ENCODE measurements at regions not wholly inside any gene's neighbourhood (a gene's known extent, or its start where the extent isn't known, plus 50 kb on each side); places are given as distances from the start of the nearest gene placed in this dataset.
"Not testable (repeated sequence)": the region's sequence is repeated elsewhere in the genome, so short reads cannot be mapped to it uniquely, and the experiment has no call there.

DNA sequence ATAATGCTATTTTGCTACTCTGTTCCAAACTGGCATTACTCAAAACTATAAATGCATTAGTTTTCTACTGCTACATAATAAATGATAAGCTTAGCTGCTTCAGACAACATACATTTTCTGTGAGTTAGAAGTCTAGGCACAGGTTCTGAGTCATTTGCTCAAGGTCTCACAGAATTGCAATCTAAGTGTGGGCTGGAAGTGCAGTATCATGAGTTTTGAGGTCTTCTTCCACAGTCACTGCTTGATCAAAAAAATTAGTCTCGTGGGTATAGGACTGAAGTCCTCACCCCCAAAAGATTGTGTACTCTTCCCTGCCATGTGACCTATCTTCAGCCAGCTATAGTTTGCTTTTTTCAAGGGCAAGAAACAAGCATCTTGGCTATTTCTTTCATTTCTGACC is 676.9 kb downstream of the ADCYAP1 start:
- DNase-seq, result no peak

DNA sequence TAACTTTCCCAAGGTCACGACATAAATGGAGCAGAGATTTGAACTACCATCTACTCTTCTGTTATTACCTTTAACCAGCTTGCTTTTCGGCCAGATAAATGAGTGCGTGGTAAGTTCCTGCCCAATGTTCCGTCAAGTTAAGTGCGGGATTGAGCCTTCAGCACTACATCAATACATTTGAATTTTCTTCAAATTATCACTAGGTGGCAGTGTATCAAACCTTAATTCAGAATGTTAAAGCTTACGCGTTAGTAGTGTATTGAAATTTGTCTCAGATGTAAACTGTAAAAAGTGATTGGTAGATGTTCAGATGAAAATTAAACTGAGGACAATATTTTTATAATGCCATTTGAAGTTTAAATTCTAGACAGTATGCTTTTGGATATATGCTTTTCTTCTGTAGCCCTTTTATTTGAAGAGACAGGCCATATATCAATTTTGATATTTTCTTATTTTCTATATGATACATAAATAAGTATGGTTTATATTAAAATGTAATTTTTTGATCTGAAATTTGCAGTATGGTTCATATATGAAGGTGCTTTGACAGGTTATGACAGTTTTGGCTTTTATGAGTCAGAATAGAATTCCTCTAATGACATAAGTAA is 681.3 kb downstream of the ADCYAP1 start:
- no peak for DNase-seq

DNA sequence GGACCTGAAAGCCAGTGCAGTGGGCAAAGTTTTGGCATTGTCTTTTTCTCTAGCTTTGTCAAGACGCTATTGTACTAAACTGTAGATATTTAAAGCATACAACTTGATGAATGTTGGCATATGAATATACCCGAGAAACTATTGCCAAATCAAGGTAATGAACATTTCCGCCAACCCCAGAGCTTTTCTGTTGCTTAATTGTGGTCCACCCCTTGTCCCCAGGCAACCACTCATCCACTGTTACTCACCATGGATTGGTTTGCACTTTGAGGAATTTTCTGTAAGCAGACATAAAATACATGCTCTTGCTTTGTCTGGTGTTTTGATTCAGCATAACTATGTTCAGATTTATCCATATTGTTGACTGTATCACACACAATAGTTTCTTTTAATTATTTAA is 688.4 kb downstream of the ADCYAP1 start:
- no peak for DNase-seq

DNA sequence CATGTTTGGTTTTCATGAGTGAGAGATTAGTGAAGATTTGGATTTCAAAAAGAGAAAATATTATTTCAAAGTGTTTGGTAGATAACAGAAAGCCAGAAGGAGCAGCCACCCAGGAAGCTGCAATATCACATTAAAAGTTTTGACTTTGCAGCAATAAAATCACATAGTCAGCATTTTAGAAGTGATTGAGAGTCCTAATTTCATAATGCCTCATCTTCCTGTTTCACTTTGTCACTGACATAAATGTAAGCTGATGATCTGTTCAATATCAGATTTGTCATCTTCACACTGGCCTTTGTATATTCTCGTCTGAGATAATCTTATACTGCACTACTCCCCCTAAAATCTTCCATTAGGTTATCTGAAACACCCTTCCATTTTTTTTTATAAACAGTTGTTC is 690.5 kb downstream of the ADCYAP1 start:
- no peak for DNase-seq

DNA sequence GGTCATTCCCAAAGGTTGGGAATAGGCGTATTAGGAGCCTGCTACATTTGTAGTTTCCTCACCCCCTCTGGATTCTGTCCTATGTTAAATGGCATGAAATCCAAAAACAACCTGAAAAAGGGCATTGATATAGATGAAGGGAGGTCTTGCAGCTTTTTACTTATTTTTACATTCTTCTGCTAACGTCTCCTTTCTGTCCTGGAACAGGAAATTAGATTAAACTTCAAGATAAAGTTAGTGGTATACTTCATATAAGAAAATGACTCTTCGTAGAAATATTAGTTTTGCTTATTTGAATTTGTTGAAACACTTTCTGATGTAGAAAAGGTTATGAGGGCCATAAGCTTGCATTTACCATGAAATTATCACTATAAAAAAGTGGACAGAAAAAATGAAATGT is 694.5 kb downstream of the ADCYAP1 start:
- DNase-seq, result no peak

DNA sequence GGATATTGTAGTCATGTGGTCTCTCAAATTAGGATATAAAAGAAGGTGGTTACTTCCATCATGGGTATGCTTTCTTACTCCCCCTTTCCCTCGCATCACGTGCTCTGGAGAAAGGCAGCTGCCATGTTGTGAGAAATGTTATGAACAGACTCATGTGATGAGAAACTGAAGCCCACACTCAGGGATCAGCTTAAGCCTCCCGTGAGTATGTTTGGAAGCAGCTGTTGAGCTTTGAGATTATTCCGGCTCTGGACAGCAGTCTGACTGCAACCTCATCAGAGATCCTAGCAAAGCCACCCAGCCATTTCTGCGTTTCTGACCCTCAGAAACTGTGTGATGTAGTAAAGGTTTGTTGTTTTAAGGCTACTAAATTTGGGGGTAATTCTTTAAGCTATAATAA is 700.1 kb downstream of the ADCYAP1 start:
- DNase-seq, result no peak

DNA sequence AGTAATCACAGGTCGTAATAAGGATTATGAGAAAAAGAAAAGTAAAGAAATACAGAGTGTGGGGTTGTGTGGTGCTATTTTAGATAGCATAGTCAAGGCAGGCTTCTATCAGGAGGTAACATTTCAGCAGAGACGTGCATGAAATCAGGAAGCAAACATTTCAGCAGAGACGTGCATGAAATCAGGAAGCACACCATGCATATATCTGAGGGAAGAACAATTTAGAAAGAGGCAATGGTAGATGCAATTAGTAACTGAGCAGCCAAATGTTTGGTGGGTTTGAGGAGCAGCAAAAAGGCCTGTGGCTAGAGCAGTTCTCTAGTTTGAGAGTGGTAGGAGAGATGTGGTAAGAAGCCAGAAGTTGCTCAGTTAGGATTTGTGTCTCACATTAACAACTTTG is 713.7 kb downstream of the ADCYAP1 start:
- DNase-seq, result no peak

DNA sequence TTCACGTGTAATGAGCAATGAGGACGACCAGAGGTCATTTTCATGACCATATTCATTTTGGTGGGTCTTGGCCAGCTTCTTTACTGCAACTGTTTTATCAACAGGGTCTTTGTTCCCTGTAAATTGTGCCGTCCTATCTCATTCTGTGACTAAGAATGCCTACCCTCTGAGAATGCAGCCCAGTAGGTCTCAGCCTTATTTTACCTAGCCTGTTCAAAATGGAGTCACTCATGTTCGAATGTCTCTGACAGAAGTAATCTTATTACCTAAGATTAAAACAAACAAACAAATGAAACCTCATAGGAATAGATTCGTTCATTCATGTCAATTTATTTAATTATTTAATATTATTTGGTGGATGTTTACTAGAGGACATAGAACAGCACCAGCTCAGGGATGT is 714.8 kb downstream of the ADCYAP1 start:
- no peak for DNase-seq

DNA sequence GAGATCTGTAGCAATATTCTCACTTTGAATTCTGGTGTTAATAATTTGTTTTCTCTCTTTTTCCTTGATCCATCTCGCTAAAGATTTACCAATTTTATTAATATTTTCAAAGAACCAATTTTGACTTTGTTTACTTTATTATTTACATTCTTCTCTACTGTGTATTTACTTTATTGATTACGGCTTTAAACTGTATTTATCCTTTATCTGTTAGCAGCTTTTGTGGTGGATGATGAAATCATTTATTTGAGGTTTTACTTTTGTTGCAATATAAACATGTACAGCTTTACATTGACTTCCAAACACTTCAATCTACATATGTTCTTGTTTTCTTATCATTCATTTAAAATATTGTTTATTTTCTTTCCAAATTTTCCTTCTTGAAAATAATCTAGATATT is 719.9 kb downstream of the ADCYAP1 start:
- DNase-seq, result no peak

DNA sequence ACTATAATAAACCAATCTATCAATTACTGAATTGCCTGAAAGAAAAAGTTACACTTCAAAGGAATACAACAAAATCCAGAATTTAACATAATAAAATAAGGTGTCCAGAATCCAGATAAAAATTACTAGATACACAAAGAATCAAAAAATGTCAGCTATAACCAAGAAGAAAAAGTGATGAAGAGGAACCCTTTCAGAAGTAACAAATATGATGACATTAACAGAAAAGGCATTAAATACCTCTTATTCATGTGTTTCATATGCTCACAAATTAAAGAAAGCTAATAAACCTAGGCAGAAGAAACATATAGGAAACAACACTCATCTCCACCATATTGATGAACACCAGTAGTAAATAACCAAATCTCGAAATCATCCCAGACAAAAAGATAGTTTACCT is 722.8 kb downstream of the ADCYAP1 start:
- no peak for DNase-seq

DNA sequence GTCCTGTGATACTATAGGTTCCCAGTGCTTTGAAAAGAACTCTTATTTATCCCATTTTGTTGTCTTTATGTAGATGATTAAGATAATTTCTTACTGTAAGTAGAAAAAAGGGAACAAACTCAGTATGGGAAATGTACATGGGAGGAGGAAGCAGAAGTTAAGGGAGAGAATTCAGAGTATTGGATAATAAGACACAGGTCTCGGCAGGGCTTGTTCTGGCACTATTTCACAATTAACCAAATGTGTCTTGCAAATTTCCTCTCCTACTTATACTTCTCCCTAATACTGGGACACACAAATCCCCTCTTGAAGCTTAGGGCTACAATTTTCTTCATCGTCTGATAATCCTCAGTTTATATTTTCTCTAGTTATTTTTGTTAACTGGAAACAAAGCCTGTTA is 744.0 kb downstream of the ADCYAP1 start:
- no peak for DNase-seq

DNA sequence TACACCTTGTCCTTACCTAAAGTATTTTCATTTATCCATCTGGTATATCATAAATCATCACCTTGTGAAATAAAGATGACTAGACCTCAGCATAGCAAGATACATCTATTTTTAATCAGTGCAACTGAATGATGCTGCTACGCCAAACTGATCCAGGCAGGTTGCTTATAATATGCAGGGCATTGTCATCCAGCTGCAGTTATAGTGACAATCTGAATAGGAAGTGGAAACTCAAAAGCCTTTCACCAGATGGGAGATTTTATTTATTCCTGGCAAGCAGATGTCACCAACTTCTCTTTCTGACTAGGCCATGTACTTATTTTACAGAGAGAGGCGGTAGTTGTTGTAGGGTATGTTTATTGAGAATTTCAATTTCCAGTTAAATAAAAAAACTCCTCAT is 747.3 kb downstream of the ADCYAP1 start:
- no peak for DNase-seq

DNA sequence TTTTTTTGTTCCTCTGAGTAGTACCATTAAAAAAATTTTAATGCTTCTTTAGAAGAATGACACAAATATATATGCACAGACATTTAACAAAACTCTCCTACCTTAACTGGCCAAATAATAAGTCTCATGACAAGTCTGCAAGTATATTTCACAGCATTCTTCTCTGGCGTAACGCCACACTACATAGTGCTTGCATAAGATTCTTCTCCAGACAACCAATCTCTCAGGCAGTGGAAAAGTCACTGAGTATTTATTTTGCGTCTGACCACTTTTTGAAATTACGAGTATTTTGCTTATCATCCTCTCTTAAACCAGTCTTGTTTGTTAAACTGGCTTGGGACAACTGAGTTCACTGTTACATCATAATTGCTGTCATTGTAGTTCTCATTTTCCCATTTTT is 749.2 kb downstream of the ADCYAP1 start:
- no peak for DNase-seq

DNA sequence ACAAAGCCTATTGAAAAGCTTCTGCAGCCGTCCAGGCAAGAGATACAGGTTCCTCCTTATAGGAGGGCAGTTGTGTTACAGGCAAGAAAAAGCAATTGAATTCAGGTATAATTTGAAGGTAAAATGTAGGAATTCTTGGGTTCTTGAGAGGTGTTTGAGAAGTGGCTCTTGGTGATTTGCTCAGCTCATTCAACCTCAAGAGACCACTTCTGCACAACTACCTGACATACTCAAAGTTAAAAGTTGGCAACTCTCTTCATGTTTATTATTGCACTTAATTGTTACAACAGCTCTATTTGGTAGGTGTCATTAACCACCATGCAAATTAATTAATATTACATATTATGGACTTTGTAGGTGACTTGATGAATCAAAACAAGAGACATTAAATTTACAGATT is 753.2 kb downstream of the ADCYAP1 start:
- no peak for DNase-seq

DNA sequence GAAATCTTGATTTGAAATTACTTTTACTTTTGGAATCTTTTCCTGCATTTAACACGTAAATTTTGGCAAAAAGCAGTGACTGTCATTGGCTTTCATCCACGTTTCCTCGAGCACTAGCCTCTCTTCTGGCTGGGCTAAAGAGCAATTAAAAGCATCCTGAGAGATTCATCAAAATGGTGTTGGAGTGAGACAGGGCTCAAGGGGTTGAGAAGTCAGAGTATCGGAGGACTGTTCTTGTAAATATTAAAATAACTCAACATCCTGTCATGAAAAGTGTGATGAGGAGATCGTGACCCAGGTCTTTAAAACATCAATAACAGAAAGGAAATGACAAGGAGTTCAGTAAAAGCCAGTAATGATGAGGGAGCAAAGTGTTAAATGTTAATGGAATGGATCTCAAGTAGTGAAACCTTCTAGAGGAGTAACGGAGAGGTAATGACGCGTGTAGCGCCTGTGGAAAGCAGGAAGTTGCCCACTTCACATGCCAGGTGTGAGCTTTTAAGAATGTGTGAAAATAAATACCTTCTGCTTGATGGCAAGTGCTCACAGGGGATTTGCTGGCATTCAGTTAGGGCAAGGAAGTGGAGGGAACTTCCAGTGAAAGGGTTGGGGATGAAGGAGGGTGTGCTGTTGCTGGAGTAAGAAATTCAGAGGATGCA is 754.4 kb downstream of the ADCYAP1 start:
- DNase-seq, result no peak

DNA sequence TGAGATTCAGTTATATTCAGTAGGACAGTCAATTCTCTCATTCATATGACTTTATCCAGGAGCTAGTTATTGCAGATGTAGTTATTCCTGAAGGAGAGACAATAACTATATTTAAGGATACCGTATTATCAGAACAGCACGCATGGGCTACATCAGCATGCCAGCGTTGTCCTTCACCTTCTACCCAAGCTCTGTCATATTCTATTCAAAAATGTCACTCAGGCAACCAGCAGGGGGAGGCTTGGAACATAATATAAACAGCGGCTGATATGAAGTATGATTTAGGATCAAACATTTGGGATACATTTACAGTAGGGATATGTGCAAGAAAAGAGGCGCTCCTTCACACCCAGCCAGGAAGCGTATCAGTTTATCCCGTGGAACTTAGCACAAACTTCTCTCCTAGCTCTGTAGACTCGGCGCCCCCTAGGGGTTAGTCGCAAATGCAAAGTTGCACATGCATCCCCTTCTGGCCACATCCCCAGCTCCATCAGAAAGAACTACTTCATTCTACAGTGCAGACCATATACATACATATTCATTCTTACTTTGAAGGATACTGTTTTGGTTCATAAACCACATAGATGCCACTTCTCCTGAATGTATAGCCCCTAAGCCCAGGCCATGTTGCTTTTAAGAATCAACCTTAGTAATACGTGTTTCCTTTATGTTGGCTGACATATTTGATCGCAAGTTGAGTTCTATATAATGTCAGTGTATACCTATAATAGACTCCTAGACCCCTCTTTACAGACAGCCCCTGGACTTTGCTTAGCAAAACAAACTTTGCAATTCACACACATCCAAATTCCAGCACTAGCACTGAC is 759.4 kb downstream of the ADCYAP1 start:
- DNase-seq, result peak; percentile 39 to 44

DNA sequence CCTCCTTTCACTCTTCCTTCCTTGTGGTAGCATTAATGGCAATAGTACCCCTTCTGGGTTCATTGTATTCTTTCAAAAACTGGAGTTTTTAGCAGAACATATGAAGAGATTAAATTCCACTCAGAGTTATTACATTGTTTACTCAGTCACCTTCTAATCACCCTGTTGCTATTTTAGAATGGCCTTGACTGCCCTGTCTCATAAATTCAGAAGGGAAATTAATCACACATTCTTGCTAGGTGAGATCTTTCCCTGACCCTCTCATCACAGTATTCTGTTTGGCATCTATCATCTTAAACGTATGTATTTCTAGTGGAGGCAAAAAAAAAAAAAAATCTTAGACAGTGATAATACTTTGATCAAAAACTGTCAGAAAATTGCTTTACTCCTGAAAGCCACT is 760.4 kb downstream of the ADCYAP1 start:
- DNase-seq, result no peak

DNA sequence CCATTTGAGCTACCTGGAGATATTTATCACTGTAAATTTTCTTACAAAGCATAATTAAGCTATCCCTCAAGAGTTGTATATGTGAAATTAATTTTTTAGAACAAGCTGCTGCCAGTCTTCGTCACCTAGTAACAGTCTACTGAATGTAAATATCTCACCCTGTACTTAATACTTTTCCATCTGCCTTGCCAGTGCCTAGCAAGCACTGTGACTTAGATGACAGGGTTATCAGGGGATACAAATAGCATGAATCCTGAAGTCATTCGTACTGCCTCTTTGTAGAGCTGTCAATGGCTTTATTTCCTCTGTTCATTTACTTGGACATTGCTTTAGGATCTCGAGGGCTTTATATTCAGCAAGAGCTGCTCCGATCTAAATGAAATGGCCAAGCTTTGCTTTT is 763.6 kb downstream of the ADCYAP1 start:
- no peak for DNase-seq

DNA sequence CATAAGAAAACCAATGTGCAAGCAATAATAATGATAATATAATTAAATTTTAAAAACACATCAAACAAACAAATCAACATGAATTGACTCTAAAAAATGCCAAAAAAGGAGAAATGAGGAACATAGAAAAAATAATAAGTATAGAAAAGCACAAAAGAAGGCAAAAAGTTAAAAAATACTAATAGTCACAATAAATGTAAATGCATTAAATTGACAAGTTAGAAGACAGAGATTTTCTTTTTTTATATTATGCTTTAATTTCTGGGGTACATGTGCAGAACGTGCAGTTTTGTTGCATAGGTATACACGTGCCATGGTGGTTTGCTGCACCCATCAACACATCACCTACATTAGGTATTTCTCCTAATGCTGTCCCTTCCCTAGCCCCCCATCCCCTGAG is 767.0 kb downstream of the ADCYAP1 start:
- not testable (repeated sequence) for DNase-seq

DNA sequence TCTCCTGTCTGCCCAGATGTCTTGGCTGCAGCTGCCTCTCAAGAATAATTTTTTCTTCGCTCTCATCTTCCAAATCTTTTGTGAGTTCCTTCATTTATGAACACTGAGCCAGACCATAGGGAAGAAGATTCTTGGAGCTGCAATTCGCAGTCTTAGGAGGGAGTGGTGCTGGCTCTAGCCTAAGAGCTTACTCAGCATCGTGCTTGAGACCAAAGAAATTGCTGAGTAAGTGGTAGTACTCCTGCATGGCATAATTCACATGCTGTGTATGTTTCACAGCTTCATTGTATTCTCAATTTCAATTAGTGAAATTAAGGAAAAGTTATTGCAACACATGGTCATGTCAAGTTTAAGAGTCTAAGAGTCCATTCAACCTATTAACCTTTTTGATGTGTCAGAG is 771.7 kb downstream of the ADCYAP1 start:
- DNase-seq, result no peak

DNA sequence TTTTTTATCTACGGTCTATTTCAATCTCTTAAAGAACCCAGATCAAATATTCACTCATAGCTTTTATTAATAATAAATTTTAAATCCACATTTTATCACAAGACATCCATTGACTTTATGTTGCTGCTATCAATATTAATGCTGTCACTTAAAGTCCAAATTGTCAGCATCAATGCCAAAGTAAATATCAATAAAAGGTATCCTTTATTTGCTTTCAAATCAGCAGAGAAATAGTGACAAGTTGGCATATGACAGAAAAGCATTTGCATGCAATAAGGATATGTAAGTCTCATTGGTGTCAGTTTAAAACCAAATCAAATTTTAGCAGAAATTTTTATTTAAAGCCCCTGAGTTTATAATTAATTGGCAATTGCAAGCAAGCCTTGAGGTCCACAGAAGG is 775.4 kb downstream of the ADCYAP1 start:
- DNase-seq, result no peak

DNA sequence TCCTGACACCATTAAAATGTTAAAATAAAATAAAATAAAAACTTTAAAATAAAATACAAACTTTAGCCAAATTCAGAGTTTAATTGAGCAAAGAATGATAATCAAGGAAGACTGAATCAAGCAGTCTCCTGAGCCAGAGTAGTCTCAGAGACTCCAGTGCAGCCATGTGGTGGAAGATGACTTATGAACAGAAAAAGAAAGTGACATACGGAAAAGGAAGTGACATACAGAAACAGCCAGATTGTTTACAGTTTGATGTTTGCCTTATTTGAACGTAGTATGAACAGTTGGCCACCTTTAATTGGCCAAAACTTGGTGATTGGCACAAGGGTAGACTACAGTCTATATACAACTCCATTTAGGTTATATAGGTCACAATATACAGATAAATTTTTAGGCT is 787.2 kb downstream of the ADCYAP1 start:
- DNase-seq, result no peak

DNA sequence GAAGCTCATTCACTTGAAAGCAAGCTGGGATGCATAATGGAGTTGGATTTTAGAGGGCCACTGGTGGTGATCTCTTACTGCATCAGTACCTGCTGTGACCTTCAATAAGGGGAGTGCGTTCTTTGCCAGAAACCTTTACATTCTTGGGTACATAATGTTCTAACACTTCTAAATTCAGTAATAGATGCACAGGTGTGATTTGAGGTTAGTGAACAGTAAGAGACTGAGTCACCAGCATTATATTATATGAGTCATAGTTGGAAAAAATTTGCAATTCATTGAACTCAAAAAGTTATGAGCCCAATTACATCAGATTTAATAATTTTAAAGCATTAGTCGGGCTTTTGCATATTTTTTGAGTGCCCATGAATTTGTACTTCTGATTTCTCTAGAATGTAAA is 803.3 kb downstream of the ADCYAP1 start:
- DNase-seq, result no peak

DNA sequence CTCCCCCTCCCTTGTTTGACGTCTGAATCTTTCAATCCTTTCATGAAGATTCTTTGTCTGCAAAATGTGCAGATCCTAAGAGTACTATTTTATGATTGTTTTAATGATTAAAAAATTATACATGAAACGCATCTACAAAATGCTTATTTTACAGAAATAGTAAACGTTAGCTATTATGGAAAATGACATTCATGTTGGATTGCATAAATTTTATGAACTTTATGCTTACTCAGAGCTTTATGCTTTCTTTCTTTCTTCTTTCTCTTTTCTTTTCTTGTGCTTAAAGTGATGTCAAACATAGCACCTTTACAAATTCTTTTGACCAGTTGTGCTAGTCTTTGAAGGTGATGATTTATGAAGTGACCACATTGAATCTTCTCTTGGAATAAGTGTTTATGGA is 805.4 kb downstream of the ADCYAP1 start:
- no peak for DNase-seq
